Right lobe of liver (tissue), 4 donors: ENCODE measurements at regions not wholly inside any gene's neighbourhood (a gene's known extent, or its start where the extent isn't known, plus 50 kb on each side); places are given as distances from the start of the nearest gene placed in this dataset.

Experiments
- CTCF ChIP-seq, 4 donors: fragments of 200-600 bp in 3 of 4; fragments of 450-650 bp in 1 of 4; IDR thresholded peaks; one replicate each; pipeline versions ENCODE4 v1.5.1 to v1.8.0; 2016 to 2022; ENCODE audit warnings: antibody characterized with exemption in 4 of 4, mild to moderate bottlenecking in 2 of 4
- POLR2A ChIP-seq: fragments of 450-650 bp; IDR thresholded peaks from one replicate; pipeline ENCODE4 v1.6.1; 2017; ENCODE audit warnings: antibody characterized with exemption, mild to moderate bottlenecking
- donor health status: DM: no; HTN: no; CAD: no.
- donor health status: DM: no; HTN: no; CAD: no.
- donor health status: DM: no; HTN: yes; CAD: no.

GRCh38 chr13:73329355-73329754, 270.6 kb downstream of the KLF5 start:
- TF ChIP-seq CTCF (IDR thresholded peaks at IDR 0.05) (no peak), POLR2A (no peak)
